Suprapubic skin (tissue), 4 donors: ENCODE measurements at regions not wholly inside any gene's neighbourhood (a gene's known extent, or its start where the extent isn't known, plus 50 kb on each side); places are given as distances from the start of the nearest gene placed in this dataset.

ENCODE experiments used
- DNase-seq, 2 donors: peaks; one replicate each; pipeline ENCODE4 v3.0.0-alpha.2; 2019; ENCODE audit warnings: low spot score in 2 of 2
- H3K27ac ChIP-seq: fragments of 200-600 bp; sonication (generic); one replicate; pipeline ENCODE4 v1.5.1; 2019
- H3K27me3 ChIP-seq: fragments of 200-600 bp; sonication (generic); one replicate; pipeline ENCODE4 v1.5.1; 2019
- H3K36me3 ChIP-seq: fragments of 200-600 bp; sonication (generic); one replicate; pipeline ENCODE4 v1.5.1; 2019
- H3K4me1 ChIP-seq: fragments of 200-600 bp; sonication (generic); one replicate; pipeline ENCODE4 v1.5.1; 2019
- H3K4me3 ChIP-seq: fragments of 200-600 bp; sonication (generic); one replicate; pipeline ENCODE4 v1.5.1; 2019; ENCODE audit warnings: mild to moderate bottlenecking
- H3K9me3 ChIP-seq: fragments of 200-600 bp; sonication (generic); one replicate; pipeline ENCODE4 v1.5.1; 2019
- EP300 ChIP-seq: sonication (generic); formaldehyde crosslinking; IDR thresholded peaks from one replicate; pipeline ENCODE4 v1.6.1; 2017; ENCODE audit warnings: antibody characterized with exemption
- POLR2A ChIP-seq, 2 donors: fragments of 450-650 bp; IDR thresholded peaks; one replicate each; pipeline ENCODE4 v1.6.1; 2017; ENCODE audit warnings: antibody characterized with exemption in 2 of 2, mild to moderate bottlenecking in 2 of 2, moderate library complexity in 2 of 2
- POLR2AphosphoS5 ChIP-seq, 3 donors: sonication (generic); formaldehyde crosslinking; IDR thresholded peaks; one replicate each; pipeline ENCODE4 v1.6.1; 2017; ENCODE audit warnings: antibody characterized with exemption in 3 of 3
- WGBS: methylation state at CpG from one replicate; pipeline ENCODE4 v1.1.5; 2018; 5-methylcytosine and 5-hydroxymethylcytosine counted together
- TF ChIP-seq, protein P1 (sequence below), 2 donors: fragments of 200-600 bp in 1 of 2; fragments of 450-650 bp in 1 of 2; sonication (generic) in 1 of 2; IDR thresholded peaks; one replicate each; pipeline ENCODE4 v1.5.1; 2016 to 2019; ENCODE audit warnings: antibody characterized with exemption in 2 of 2, mild to moderate bottlenecking in 1 of 2, moderate library complexity in 1 of 2

DNA sequence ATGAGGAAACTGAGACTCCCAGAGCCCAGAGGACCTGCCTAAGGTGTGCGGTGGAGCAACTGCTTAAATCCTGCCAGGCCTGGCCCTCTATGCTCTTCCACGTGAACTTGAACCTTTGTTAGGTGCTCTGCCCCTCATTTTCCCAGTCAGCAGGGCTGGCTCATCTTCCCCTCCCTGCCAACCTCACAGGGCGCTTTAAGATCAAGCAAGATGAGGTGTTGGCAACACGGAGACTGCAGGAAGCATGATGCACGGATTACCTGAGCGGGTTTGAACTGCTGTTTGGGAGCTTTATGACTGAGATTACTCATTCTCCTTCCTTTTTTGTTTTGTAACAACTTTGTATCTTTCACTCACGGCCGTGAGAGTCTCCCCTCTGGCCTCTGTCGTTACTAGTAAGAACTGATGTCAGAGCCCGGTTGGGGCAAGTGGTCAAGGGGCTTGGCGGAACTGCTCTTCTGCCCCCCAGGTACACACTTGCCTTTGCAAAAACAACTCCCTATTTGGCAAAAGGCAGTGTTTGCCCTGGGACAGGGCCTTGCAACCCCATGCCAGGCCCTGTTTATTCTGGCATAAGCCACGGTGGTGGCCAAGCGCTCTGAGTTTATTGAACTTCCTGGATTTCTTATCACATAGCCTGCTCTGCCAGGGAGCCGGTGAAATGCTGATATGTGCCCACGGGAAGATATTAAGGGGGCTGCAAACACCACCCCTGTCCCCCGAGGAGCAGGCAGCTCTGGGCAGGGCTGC is 127.8 kb downstream of the INHBB start:
- H3K4me3 ChIP-seq: no peak overlapping the region
- H3K27ac ChIP-seq: peak overlapping the region; percentile 73
- WGBS: 62% methylated on average over 16 of the region's 16 CpGs
- no peaks in the 10 kb centered on the region for H3K27me3 ChIP-seq
- H3K9me3 ChIP-seq: no peaks in the 10 kb centered on the region
- peak; percentile 51 to 67 for DNase-seq
- H3K36me3 ChIP-seq: no peaks in the 10 kb centered on the region
- TF ChIP-seq EP300: no peak
- no peak for TF ChIP-seq POLR2A (IDR thresholded peaks at IDR 0.05)
- TF ChIP-seq POLR2AphosphoS5 (IDR thresholded peaks at IDR 0.05): no peak
- TF ChIP-seq, protein P1, sequence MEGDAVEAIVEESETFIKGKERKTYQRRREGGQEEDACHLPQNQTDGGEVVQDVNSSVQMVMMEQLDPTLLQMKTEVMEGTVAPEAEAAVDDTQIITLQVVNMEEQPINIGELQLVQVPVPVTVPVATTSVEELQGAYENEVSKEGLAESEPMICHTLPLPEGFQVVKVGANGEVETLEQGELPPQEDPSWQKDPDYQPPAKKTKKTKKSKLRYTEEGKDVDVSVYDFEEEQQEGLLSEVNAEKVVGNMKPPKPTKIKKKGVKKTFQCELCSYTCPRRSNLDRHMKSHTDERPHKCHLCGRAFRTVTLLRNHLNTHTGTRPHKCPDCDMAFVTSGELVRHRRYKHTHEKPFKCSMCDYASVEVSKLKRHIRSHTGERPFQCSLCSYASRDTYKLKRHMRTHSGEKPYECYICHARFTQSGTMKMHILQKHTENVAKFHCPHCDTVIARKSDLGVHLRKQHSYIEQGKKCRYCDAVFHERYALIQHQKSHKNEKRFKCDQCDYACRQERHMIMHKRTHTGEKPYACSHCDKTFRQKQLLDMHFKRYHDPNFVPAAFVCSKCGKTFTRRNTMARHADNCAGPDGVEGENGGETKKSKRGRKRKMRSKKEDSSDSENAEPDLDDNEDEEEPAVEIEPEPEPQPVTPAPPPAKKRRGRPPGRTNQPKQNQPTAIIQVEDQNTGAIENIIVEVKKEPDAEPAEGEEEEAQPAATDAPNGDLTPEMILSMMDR (IDR thresholded peaks at IDR 0.05): no peak
- peaks cover 51% of the 10 kb centered on the region for H3K4me1 ChIP-seq

DNA sequence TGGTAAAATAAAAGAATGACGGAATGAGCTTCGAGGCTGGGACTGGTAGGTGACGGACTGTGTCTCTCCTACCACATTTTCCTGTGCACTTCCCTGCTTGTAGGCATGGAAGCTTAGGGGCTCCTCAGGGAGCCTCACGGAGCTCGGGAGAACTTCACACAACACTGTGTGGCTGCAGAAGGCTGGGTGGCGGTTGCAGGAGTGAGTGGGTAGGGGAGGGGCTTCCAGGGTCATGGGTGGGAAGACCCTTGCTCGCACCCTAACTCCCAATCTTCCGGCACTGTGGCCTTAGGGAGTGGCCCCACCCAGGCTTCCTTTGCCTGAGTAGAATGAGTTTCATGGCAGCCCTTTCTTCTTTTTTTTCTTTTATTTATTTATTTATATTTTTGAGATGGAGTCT is 128.6 kb downstream of the INHBB start:
- TF ChIP-seq POLR2A (IDR thresholded peaks at IDR 0.05): no peak
- no peak for TF ChIP-seq EP300
- TF ChIP-seq, protein P1 (IDR thresholded peaks at IDR 0.05): no peak
- no peak for TF ChIP-seq POLR2AphosphoS5 (IDR thresholded peaks at IDR 0.05)
- Histone ChIP-seq H3K4me3 (no peak overlapping the region), H3K4me1 (peaks cover 43% of the 10 kb centered on the region), H3K27me3 (no peaks in the 10 kb centered on the region), H3K27ac (peak overlapping the region; percentile 73), H3K36me3 (no peaks in the 10 kb centered on the region), H3K9me3 (no peaks in the 10 kb centered on the region)
- WGBS: 95% methylated on average over 8 of the region's 8 CpGs
- peak; percentile 38 to 43 for DNase-seq

GRCh38 chr2:120476141-120476540 is 130.2 kb downstream of the INHBB start:
- Histone ChIP-seq H3K9me3 (no peaks in the 10 kb centered on the region), H3K36me3 (no peaks in the 10 kb centered on the region), H3K4me1 (peaks cover 26% of the 10 kb centered on the region), H3K4me3 (no peak overlapping the region), H3K27ac (no peak overlapping the region), H3K27me3 (no peaks in the 10 kb centered on the region)
- TF ChIP-seq POLR2AphosphoS5 (IDR thresholded peaks at IDR 0.05) (no peak), EP300 (no peak), POLR2A (IDR thresholded peaks at IDR 0.05) (no peak)
- TF ChIP-seq, protein P1 (IDR thresholded peaks at IDR 0.05): no peak
- WGBS: 74% methylated on average over 7 of the region's 7 CpGs
- peak; percentile 49 to 53 for DNase-seq

DNA sequence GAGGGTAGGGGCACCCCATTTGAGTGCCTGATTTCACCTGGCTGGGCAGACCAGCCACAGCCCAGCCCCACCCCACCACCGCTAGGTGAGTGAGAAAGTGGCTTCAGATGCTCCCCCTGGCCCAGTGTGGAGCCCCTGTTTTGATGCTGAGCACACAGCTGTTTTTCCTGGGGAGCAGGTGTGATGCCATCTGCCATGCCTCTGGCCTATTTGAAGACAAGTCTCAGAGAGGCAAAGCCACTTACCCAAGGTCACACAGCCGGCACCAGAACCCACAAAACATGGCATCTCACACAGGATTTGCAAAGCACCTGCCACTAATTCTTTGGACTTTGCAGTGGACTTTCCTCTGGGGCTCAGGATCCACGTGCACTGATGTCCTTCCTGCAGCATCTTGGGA is 131.3 kb downstream of the INHBB start:
- Histone ChIP-seq H3K36me3 (no peaks in the 10 kb centered on the region), H3K4me1 (peaks cover 23% of the 10 kb centered on the region), H3K27me3 (no peaks in the 10 kb centered on the region), H3K9me3 (no peaks in the 10 kb centered on the region), H3K4me3 (no peak overlapping the region), H3K27ac (no peak overlapping the region)
- TF ChIP-seq POLR2A (IDR thresholded peaks at IDR 0.05): no peak
- TF ChIP-seq POLR2AphosphoS5 (IDR thresholded peaks at IDR 0.05): no peak
- no peak for TF ChIP-seq EP300
- TF ChIP-seq, protein P1 (IDR thresholded peaks at IDR 0.05): no peak
- 92% methylated on average over 3 of the region's 3 CpGs for WGBS
- DNase-seq: peak; percentile 31 to 53

- peaks cover 19% of the 10 kb centered on the region for H3K4me1 ChIP-seq
- no peak overlapping the region for H3K4me3 ChIP-seq
- H3K36me3 ChIP-seq: no peaks in the 10 kb centered on the region
- DNase-seq: peak in 1 of 2 donors; percentile 47
- H3K9me3 ChIP-seq: no peaks in the 10 kb centered on the region
- no peak overlapping the region for H3K27ac ChIP-seq
- TF ChIP-seq POLR2A (IDR thresholded peaks at IDR 0.05) (no peak), POLR2AphosphoS5 (IDR thresholded peaks at IDR 0.05) (no peak), EP300 (no peak)
- TF ChIP-seq, protein P1 (IDR thresholded peaks at IDR 0.05): no peak
- 90% methylated on average over 6 of the region's 6 CpGs for WGBS
- no peaks in the 10 kb centered on the region for H3K27me3 ChIP-seq
Observed at GRCh38 chr2:120477831-120478481, 132.0 kb downstream of the INHBB start.
